ENCODE measurements at regions not wholly inside any gene's neighbourhood (a gene's known extent, or its start where the extent isn't known, plus 50 kb on each side); places are given as distances from the start of the nearest gene placed in this dataset.

DNA sequence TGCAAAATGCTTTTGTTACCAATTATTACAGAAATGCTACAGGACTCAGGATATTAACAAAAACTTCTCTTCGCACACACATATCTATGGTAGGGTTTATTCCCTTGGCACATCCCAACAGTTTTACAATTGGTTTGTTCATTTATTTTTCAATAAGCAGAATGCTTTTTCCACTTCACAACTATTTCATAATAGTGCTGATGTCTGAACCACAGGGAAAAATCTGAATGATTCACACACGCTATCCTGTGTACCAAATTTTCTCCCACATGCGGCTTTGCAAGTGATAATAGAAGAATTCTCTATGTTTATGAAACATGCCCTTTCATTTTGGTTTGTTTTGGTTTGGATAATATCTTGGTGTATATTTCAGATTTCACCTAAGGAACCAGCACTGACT is 725.7 kb upstream of the TENM3 start:
- no peak overlapping the region for H3K9ac ChIP-seq (ENCODE audit: low read length in 3 of 3)
- H3K27me3 ChIP-seq (ENCODE audit: control insufficient read depth, insufficient read depth, low read length): no peaks in the 10 kb centered on the region
- no peak for TF ChIP-seq CTCF (IDR thresholded peaks at IDR 0.05; ENCODE audit: borderline replicate concordance, extremely low read depth, insufficient read depth)
- H3K27ac ChIP-seq (ENCODE audit: low read depth in 2 of 2, low read length in 2 of 2): no peak overlapping the region
- no peak for FAIRE-seq
- no peaks in the 10 kb centered on the region for H3K4me1 ChIP-seq (ENCODE audit: control insufficient read depth in 2 of 3, insufficient read depth in 2 of 3, low read depth in 1 of 3, low read length in 3 of 3)
- no peaks in the 10 kb centered on the region for H3K9me3 ChIP-seq (ENCODE audit: control insufficient read depth in 2 of 3, insufficient read depth in 1 of 3, low read length in 3 of 3)
- intact Hi-C loops (cut with DNase I): no loop called here
- H3K4me3 ChIP-seq (ENCODE audit: low read length in 3 of 3): no peak overlapping the region
- DNase-seq: no peak
- no peaks in the 10 kb centered on the region for H3K36me3 ChIP-seq (ENCODE audit: control insufficient read depth in 2 of 3, insufficient read depth in 3 of 3, low read length in 3 of 3)

DNA sequence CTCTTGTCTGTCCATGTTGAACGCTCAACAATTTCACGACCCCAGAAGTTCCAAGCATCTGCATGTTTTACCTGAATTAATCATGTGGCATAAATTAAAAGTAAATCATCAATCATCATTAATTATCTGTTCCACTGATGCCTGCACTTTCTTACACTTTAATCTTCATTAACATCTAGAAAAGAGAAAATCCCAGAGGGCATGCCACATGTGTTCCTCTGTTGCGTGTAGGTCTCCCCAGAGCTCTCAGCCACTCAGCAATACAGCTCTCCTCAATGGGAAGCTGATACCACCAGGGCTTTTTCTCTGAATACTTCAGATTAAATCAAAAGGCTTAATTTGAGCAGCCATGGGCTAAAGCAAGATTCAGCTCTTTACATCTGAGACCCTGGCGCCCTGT is 722.4 kb upstream of the TENM3 start:
- Histone ChIP-seq H3K4me3 (ENCODE audit: low read length in 3 of 3) (no peak overlapping the region), H3K4me1 (ENCODE audit: control insufficient read depth in 2 of 3, insufficient read depth in 2 of 3, low read depth in 1 of 3, low read length in 3 of 3) (no peaks in the 10 kb centered on the region), H3K9ac (ENCODE audit: low read length in 3 of 3) (no peak overlapping the region), H3K9me3 (ENCODE audit: control insufficient read depth in 2 of 3, insufficient read depth in 1 of 3, low read length in 3 of 3) (no peaks in the 10 kb centered on the region), H3K36me3 (ENCODE audit: control insufficient read depth in 2 of 3, insufficient read depth in 3 of 3, low read length in 3 of 3) (no peaks in the 10 kb centered on the region), H3K27ac (ENCODE audit: low read depth in 2 of 2, low read length in 2 of 2) (no peak overlapping the region), H3K27me3 (ENCODE audit: control insufficient read depth, insufficient read depth, low read length) (no peaks in the 10 kb centered on the region)
- intact Hi-C loops (cut with DNase I): loop anchor here (10.0 kb wide), 1 partner anchor 376 kb away; no protein-coding TSS in a partner anchor
- TF ChIP-seq CTCF (IDR thresholded peaks at IDR 0.05; ENCODE audit: borderline replicate concordance, extremely low read depth, insufficient read depth): no peak
- FAIRE-seq (no peak), DNase-seq (no peak)

- DNase-seq: no peak
- H3K9me3 ChIP-seq (ENCODE audit: control insufficient read depth in 2 of 3, insufficient read depth in 1 of 3, low read length in 3 of 3): no peaks in the 10 kb centered on the region
- H3K27ac ChIP-seq (ENCODE audit: low read depth in 2 of 2, low read length in 2 of 2): no peak overlapping the region
- TF ChIP-seq CTCF (IDR thresholded peaks at IDR 0.05; ENCODE audit: borderline replicate concordance, extremely low read depth, insufficient read depth): no peak
- no peaks in the 10 kb centered on the region for H3K36me3 ChIP-seq (ENCODE audit: control insufficient read depth in 2 of 3, insufficient read depth in 3 of 3, low read length in 3 of 3)
- H3K4me1 ChIP-seq (ENCODE audit: control insufficient read depth in 2 of 3, insufficient read depth in 2 of 3, low read depth in 1 of 3, low read length in 3 of 3): no peaks in the 10 kb centered on the region
- no peak overlapping the region for H3K9ac ChIP-seq (ENCODE audit: low read length in 3 of 3)
- H3K4me3 ChIP-seq (ENCODE audit: low read length in 3 of 3): no peak overlapping the region
- FAIRE-seq: no peak
- H3K27me3 ChIP-seq (ENCODE audit: control insufficient read depth, insufficient read depth, low read length): no peaks in the 10 kb centered on the region
- intact Hi-C loops (cut with DNase I): loop anchor here (10.0 kb wide), 1 partner anchor 379 kb away; no protein-coding TSS in a partner anchor
These were observed 719.2 kb upstream of the TENM3 start for GRCh38 chr4:181523973-181524372.

DNA sequence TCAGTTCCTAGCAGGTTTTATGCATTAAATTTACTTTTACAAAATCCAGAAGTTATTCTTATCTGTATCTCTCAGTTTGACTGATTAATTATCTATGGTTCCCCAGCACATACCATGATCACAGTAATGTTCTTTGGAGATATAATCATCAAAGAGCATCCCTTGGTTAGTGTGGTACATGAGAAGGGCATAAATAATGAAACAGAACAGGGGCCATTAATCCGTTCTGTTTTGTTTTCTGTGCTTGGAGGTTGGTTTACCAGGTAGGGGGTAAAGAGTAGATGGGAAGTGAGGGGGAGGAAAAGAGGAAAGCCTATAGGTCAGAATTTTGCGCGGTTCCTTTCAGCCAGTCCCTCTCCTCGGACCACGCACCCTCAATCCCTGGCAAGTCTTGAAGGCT is 718.7 kb upstream of the TENM3 start:
- H3K27ac ChIP-seq (ENCODE audit: low read depth in 2 of 2, low read length in 2 of 2): no peak overlapping the region
- H3K4me3 ChIP-seq (ENCODE audit: low read length in 3 of 3): no peak overlapping the region
- TF ChIP-seq CTCF (IDR thresholded peaks at IDR 0.05; ENCODE audit: borderline replicate concordance, extremely low read depth, insufficient read depth): no peak
- FAIRE-seq (no peak), DNase-seq (peak in 4 of 5 donors; percentile 43 to 87 (median 64))
- no peaks in the 10 kb centered on the region for H3K36me3 ChIP-seq (ENCODE audit: control insufficient read depth in 2 of 3, insufficient read depth in 3 of 3, low read length in 3 of 3)
- H3K9ac ChIP-seq (ENCODE audit: low read length in 3 of 3): no peak overlapping the region
- intact Hi-C loops (cut with DNase I): loop anchor here (10.0 kb wide), 1 partner anchor 380 kb away; no protein-coding TSS in a partner anchor
- H3K4me1 ChIP-seq (ENCODE audit: control insufficient read depth in 2 of 3, insufficient read depth in 2 of 3, low read depth in 1 of 3, low read length in 3 of 3): no peaks in the 10 kb centered on the region
- no peaks in the 10 kb centered on the region for H3K9me3 ChIP-seq (ENCODE audit: control insufficient read depth in 2 of 3, insufficient read depth in 1 of 3, low read length in 3 of 3)
- no peaks in the 10 kb centered on the region for H3K27me3 ChIP-seq (ENCODE audit: control insufficient read depth, insufficient read depth, low read length)

Measured in kidney (tissue), 13 donors.